ENCODE measurements at regions not wholly inside any gene's neighbourhood (a gene's known extent, or its start where the extent isn't known, plus 50 kb on each side); places are given as distances from the start of the nearest gene placed in this dataset.

GRCh38 chr10:36391405-36391804 is 734.0 kb upstream of the ANKRD30A start:
- TF ChIP-seq CTCF (IDR thresholded peaks at IDR 0.05) (no peak), EZH2 (IDR thresholded peaks at IDR 0.05; ENCODE audit: borderline replicate concordance, insufficient read depth, low read depth, low read length, poor library complexity, severe bottlenecking) (no peak)

All from B cell (primary cell).